ENCODE measurements at regions not wholly inside any gene's neighbourhood (a gene's known extent, or its start where the extent isn't known, plus 50 kb on each side); places are given as distances from the start of the nearest gene placed in this dataset.

DNA sequence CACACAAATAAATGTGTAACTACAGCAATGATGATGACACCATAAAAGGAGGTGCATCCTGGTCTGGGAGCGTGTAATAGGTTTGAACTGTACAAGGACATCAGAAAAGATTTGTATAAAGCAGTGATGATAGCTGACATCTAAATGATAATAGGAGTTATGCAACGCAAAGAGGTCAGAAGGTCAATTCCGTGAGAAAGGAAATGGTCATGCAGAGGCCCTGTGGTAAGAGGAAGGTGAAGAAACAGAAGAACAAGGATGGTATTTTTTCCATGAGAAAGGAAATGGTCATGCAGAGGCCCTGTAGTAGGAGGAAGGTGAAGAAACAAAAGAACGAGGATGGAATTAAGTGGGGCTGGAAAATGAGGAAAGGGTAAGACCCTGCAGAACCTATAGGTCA is 106.7 kb upstream of the TMPO start:
- no peak for DNase-seq

DNA sequence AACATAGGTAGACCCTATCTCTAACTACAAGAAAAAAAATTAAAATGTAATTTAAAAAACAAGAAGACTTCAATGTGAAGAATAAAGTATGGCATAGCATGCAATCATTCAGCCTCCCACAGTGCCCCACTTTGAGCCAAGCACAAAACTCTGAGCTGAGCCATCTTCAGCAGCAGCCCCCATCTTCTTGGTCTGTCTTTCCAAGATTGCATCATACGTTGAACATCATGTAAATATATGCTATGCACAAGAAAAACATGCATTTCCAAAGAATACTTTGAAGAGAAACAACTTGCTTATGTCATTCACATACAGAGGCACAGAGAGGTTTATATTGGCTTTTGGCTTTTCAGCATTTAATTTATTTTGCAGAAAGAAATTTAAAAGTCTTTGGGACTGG is 105.8 kb upstream of the TMPO start:
- no peak for DNase-seq

- no peak for DNase-seq
These were observed 105.0 kb upstream of the TMPO start for GRCh38 chr12:98410356-98410755.

GRCh38 chr12:98416845-98417244 is 98.5 kb upstream of the TMPO start:
- no peak for DNase-seq

GRCh38 chr12:98417266-98417665 is 98.1 kb upstream of the TMPO start:
- no peak for DNase-seq

GRCh38 chr12:98418357-98419075 is 96.9 kb upstream of the TMPO start:
- DNase-seq = no peak

GRCh38 chr12:98419081-98419794 is 96.2 kb upstream of the TMPO start:
- no peak for DNase-seq

DNA sequence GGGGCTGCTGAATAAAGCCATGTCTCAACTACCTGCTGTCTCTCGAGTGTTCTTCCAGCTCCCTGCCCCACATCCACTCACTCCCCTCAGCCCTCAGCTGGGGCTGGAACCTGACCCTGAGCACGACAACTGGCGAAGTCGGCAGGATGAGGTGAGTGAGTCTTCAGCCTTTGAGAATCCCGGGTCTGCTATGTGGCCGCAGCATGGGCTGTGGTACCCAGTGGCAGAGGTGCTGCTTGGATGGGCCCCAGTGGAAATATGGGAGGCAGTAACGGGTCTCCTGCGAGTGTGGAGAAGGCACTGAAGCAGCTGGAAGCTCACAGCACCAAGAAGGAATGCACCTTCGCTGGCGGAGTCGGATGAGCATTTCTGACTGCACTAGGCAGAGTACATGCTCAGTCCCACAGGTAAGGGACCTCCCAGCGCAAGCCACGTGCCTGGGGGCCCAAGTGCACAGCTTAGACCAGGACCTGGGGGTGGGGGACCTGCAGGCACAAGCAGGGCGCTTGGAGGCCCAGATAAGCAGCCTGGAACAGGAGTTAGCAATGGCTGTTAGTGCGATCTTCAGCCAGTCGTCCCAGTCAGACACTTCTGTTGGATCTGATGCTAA is 95.5 kb upstream of the TMPO start:
- DNase-seq = no peak

- no peak for DNase-seq
These were observed 94.9 kb upstream of the TMPO start for GRCh38 chr12:98420461-98420860.

DNA sequence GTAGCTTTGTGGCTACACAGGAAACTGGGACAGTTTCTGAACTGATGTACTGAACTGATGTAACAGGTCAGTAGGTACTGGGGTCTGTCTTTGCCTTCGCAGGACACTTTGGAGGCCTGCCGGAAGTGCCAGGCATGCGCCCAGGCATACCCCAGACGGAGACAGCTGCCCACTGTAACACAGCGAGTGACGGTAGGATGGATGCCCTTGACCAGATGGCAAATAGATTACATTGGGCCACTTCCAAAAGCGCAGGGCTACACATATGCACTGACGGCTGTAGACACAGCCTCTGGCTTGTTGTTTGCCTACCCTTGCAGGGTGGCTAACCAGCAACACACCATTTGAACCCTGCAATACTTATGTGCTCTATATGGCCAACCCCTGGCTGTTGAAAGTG is 94.1 kb upstream of the TMPO start:
- DNase-seq = no peak

- no peak for DNase-seq
These were observed 93.0 kb upstream of the TMPO start for GRCh38 chr12:98422359-98422758.

- no peak for DNase-seq
These were observed 92.6 kb upstream of the TMPO start for GRCh38 chr12:98422812-98423211.

GRCh38 chr12:98423963-98424362 is 91.4 kb upstream of the TMPO start:
- DNase-seq = no peak

DNA sequence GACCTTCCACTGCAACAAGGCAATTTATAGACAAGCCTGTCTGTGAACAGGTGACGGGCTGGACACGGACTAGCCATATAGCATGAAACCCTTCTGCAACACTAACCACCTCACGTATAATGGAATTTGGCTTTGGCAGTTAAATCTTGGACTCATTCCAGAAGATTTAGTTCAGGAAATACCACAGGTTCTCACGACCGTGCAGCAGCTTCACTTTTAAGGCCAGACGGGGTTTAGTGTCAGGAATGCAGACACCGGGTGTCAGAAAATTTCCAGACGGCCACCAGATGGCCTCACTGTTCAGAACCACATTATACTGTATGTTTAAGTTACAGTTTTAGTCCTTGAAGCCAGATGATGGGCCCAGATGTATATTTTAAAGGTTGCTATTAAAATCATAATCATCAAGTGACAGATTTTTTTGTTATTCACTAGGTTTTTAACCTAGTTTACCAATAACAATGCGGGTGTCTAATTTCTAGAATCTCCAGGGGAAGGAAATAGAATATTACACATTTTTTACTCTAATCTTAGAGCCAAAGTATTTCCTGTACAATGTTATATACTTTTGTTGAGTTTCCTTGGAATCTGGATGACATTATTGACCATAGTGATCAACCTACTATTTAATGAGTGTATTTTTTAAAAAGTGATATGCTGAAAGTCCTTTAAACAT is 90.5 kb upstream of the TMPO start:
- DNase-seq = peak; percentile 8 to 50 (median 19)

GRCh38 chr12:98425859-98426258 is 89.5 kb upstream of the TMPO start:
- no peak for DNase-seq

DNA sequence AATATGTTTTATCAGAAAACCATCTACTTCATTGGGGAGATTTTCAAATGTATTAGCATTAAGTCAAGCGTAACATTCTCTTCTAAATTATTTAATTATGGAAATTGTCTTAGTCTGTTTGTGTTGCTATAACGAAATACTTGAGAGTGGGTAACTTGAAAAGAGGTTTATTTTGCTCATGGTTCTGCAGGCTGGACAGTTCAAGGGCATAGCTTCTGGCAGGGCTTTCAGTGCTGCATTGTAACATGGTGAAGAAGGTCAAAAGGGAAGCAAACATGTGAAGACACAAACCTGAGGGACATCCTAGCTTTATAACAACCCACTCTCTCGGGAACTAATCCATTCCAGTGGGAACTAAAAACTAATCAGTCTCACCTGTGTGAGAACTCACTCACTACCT is 84.3 kb upstream of the TMPO start:
- DNase-seq = no peak

GRCh38 chr12:98437166-98437565 is 78.2 kb upstream of the TMPO start:
- DNase-seq = no peak

DNA sequence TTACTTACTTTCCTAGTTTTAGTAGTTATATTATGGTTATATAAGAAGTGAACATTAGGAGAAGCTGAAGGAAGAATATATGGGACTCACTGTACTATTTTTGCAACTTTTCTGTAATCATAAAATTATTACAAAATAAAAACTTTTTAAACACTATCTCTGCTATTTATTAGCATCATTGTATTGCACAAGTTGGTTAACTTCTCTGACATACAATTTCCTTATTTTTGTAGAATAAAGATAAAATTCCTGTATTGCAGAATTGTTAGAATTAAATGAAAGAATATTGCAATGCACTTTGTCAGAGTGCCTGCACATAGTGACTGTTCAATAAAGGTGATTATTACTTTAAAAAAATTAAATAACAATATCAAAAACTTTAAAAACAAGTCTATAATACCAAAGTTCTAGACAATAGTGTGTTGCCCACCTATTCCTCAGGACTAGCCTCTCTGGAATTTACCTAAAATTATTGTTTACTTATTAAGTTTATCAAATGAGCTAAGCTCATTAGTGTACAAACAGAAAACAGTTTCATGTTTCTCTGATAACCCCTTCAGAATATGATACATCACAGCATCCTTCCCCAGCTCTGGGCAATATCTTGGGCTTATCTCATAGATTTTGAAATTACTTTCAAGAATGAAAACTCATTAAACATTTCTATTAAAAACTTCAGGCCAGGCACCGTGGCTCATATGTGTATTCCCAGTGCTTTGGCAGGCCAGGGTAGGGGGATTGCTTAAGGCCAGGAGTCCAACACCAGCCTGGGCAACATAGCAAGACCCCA is 77.4 kb upstream of the TMPO start:
- no peak for DNase-seq

DNA sequence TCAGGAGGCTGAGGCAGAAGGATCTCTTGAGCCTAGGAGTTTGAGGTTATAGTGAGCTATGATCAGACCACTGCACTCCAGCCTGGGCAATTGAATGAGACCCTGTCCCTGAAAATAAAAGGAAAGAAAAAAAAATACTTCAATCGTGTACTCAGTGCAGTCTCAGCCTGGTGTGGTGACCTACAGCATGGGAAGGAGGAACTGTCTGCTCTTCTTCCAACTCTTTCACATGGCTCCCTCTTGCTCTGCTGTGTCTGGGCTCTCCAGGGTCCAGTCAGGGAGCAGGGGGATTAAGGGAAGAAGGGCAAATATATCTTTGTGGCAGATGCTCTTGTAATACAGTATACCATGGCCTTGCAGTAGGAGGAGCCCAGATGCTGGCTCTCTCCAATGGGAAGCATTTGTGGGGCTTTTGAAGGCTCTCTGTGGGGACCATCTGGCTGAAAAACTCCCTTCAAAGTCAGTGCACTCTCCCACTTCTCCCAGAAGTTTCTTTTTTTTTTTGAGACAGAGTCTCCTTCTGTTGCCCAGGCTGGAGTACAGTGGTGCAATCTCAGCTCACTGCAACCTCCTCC is 76.6 kb upstream of the TMPO start:
- DNase-seq = no peak

DNA sequence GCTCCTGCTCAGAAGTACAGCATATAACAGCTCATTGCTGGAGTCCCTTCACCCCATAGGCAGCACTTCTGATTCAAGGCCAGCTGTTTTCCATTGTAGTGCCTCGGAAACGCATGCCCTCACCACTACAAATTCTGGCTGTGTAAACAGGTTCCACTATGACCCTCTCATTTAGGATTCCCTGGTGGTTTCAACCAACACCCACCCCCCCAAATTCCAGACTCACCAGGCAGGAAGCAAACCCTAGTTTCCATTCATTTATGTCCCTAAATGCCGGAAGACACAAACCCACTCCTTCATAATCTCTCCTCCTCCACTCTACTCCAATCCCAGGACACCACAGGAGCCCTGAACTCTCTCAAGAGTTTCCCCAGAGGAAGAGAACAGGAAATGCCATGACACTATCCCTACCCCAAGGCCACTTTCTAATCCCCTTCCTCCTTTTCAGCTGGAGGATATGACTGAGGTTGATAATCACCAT is 75.9 kb upstream of the TMPO start:
- no peak for DNase-seq

GRCh38 chr12:98439981-98440581 is 75.3 kb upstream of the TMPO start:
- no peak for DNase-seq

DNA sequence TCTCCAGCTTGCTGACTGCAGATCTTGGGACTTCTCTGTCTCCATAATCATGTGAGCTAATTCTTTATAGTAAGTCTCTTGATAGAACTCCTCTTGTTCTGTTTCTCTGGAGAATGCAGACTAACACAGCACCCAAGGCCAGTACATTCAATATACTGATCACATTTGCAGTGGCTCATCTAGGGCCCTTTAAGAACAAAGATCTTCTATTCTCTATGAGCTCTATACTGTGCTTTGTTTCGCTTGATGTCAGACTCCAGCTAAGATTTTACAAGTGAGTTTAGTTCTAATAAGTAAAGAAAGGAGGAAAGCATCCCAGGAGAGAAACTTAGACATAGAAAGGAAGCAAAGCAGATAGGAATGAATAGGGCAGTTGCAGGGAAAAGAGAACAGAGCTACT is 69.3 kb upstream of the TMPO start:
- no peak for DNase-seq

Data from stimulated activated naive CD4-positive, alpha-beta T cell (primary cell).